Suprapubic skin (tissue), 4 donors: ENCODE measurements at regions not wholly inside any gene's neighbourhood (a gene's known extent, or its start where the extent isn't known, plus 50 kb on each side); places are given as distances from the start of the nearest gene placed in this dataset.
"Not testable (repeated sequence)": the region's sequence is repeated elsewhere in the genome, so short reads cannot be mapped to it uniquely, and the experiment has no call there.

Experiments used
- DNase-seq, 2 donors: peaks; one replicate each; pipeline ENCODE4 v3.0.0-alpha.2; 2019; ENCODE audit warnings: low spot score in 2 of 2
- H3K27ac ChIP-seq: fragments of 200-600 bp; sonication (generic); one replicate; pipeline ENCODE4 v1.5.1; 2019
- H3K27me3 ChIP-seq: fragments of 200-600 bp; sonication (generic); one replicate; pipeline ENCODE4 v1.5.1; 2019
- H3K36me3 ChIP-seq: fragments of 200-600 bp; sonication (generic); one replicate; pipeline ENCODE4 v1.5.1; 2019
- H3K4me1 ChIP-seq: fragments of 200-600 bp; sonication (generic); one replicate; pipeline ENCODE4 v1.5.1; 2019
- H3K4me3 ChIP-seq: fragments of 200-600 bp; sonication (generic); one replicate; pipeline ENCODE4 v1.5.1; 2019; ENCODE audit warnings: mild to moderate bottlenecking
- H3K9me3 ChIP-seq: fragments of 200-600 bp; sonication (generic); one replicate; pipeline ENCODE4 v1.5.1; 2019
- EP300 ChIP-seq: sonication (generic); formaldehyde crosslinking; IDR thresholded peaks from one replicate; pipeline ENCODE4 v1.6.1; 2017; ENCODE audit warnings: antibody characterized with exemption
- POLR2A ChIP-seq, 2 donors: fragments of 450-650 bp; IDR thresholded peaks; one replicate each; pipeline ENCODE4 v1.6.1; 2017; ENCODE audit warnings: antibody characterized with exemption in 2 of 2, mild to moderate bottlenecking in 2 of 2, moderate library complexity in 2 of 2
- POLR2AphosphoS5 ChIP-seq, 3 donors: sonication (generic); formaldehyde crosslinking; IDR thresholded peaks; one replicate each; pipeline ENCODE4 v1.6.1; 2017; ENCODE audit warnings: antibody characterized with exemption in 3 of 3
- WGBS: methylation state at CpG from one replicate; pipeline ENCODE4 v1.1.5; 2018; 5-methylcytosine and 5-hydroxymethylcytosine counted together
- TF ChIP-seq, protein P1 (sequence below), 2 donors: fragments of 200-600 bp in 1 of 2; fragments of 450-650 bp in 1 of 2; sonication (generic) in 1 of 2; IDR thresholded peaks; one replicate each; pipeline ENCODE4 v1.5.1; 2016 to 2019; ENCODE audit warnings: antibody characterized with exemption in 2 of 2, mild to moderate bottlenecking in 1 of 2, moderate library complexity in 1 of 2

DNA sequence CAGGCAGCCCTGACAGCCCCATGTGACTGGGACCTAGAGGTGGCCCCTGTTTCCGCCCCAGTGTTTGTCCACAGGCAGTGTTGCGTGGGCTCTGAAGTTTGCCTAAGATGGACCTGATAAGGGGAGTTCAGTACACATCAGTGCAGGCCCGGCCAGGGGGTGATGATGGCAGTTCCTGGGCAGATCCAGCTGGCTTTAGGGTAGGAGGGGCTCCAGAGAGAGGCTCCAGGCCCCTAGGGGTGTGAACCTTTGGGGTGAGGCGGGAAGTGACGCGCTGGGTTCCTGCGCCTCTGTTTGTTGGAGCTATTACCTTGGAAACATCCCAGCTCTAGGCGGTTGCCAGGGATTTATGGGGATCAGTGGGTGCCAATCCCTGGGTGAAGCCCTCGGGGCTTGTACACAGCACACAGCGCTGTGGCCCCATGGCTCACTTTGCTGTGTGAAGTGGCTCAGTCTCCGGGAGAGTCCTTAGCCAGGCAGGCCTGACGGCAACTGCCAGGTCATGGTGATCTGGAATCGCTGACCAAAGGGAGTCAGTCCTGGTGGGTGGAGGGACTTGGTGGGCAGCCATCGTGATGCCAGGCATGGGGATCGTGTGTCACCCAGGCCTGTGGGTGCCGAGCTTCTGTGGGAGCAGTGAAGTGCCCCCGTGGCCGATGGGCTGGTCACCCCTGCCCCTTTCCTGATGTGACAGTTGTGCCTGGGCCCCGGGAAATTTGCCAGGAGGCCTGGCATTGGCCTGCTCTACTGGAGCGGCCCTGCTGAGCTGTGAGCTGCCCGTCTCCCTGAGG is 146.1 kb downstream of the SEC14L1 start:
- Histone ChIP-seq H3K9me3 (no peaks in the 10 kb centered on the region), H3K27me3 (no peaks in the 10 kb centered on the region), H3K27ac (peak overlapping the region; percentile 92), H3K36me3 (no peaks in the 10 kb centered on the region), H3K4me1 (peaks cover 56% of the 10 kb centered on the region), H3K4me3 (peak overlapping the region; percentile 6)
- TF ChIP-seq POLR2AphosphoS5 (IDR thresholded peaks at IDR 0.05): peak in 2 of 3 donors; percentile 31 to 64
- TF ChIP-seq, protein P1, sequence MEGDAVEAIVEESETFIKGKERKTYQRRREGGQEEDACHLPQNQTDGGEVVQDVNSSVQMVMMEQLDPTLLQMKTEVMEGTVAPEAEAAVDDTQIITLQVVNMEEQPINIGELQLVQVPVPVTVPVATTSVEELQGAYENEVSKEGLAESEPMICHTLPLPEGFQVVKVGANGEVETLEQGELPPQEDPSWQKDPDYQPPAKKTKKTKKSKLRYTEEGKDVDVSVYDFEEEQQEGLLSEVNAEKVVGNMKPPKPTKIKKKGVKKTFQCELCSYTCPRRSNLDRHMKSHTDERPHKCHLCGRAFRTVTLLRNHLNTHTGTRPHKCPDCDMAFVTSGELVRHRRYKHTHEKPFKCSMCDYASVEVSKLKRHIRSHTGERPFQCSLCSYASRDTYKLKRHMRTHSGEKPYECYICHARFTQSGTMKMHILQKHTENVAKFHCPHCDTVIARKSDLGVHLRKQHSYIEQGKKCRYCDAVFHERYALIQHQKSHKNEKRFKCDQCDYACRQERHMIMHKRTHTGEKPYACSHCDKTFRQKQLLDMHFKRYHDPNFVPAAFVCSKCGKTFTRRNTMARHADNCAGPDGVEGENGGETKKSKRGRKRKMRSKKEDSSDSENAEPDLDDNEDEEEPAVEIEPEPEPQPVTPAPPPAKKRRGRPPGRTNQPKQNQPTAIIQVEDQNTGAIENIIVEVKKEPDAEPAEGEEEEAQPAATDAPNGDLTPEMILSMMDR (IDR thresholded peaks at IDR 0.05): no peak
- 49% methylated on average over 21 of the region's 21 CpGs for WGBS
- peak; percentile 88 for DNase-seq

DNA sequence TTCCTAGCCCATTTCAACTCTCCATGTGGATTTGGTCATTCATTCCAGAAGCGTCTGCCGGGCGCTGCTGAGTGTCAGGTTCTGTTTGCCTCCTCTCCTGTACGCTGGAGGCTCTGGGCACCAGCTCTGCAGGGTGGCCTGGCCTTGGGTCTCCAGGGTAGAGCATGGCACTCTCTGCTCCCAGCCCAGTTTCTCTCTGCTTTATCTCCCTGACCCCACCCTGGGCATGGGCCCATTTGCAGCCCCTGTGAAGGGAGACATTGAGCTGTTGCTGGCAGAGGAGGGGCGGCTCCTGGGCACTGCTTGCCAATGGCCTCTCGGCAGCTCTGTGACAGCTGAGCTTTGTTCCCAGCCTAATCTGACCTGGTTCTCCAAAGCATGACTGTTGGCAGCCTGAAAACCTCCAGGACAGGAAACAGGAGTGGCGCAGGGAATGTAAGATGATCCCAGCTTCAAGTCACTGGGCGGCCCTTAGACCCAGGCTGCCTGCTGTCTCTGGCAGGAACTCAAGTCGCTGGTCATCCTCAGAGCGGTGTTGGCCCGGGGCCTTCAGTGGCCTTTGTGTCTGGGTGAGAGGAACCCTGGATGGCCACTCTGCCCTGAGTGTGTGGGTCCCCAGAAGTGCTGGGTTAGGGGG is 146.8 kb downstream of the SEC14L1 start:
- H3K4me1 ChIP-seq: peaks cover 49% of the 10 kb centered on the region
- 38% methylated on average over 8 of the region's 11 CpGs for WGBS
- no peaks in the 10 kb centered on the region for H3K36me3 ChIP-seq
- H3K4me3 ChIP-seq: peak overlapping the region; percentile 6
- TF ChIP-seq POLR2A (IDR thresholded peaks at IDR 0.05) (no peak), POLR2AphosphoS5 (IDR thresholded peaks at IDR 0.05) (no peak), EP300 (no peak)
- TF ChIP-seq, protein P1 (IDR thresholded peaks at IDR 0.05): no peak
- no peaks in the 10 kb centered on the region for H3K9me3 ChIP-seq
- DNase-seq: no peak
- no peaks in the 10 kb centered on the region for H3K27me3 ChIP-seq
- peak overlapping the region; percentile 92 for H3K27ac ChIP-seq

DNA sequence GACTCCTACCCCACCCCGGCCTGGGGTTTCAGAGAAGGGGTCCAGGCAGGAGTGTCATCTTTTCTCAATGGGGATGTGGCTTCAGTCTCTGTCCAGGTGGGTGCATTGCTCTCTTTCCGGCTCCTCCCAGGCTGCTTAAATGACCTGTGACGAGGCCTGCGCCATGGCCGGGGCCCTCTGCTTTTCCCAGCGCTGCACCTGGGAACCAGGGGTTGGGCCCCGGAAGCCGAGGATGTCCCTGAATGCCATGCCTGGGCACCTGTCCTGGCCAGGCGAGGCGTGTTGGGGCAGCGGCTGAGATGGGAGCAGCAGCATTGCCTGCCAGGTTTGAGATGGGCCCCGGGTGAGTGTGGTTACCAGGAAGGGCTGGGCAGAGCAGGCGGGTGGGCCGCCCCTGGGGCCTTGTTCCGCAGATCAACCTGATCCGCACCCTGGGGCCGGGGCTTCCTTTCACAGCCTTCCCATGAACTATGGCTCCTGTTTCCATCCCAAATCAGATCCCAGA is 147.4 kb downstream of the SEC14L1 start:
- Histone ChIP-seq H3K36me3 (no peaks in the 10 kb centered on the region), H3K27me3 (no peaks in the 10 kb centered on the region), H3K4me1 (peaks cover 45% of the 10 kb centered on the region), H3K9me3 (no peaks in the 10 kb centered on the region), H3K27ac (peak overlapping the region; percentile 92), H3K4me3 (peak overlapping the region; percentile 0)
- TF ChIP-seq, protein P1 (IDR thresholded peaks at IDR 0.05): no peak
- no peak for TF ChIP-seq POLR2A (IDR thresholded peaks at IDR 0.05)
- no peak for TF ChIP-seq POLR2AphosphoS5 (IDR thresholded peaks at IDR 0.05)
- TF ChIP-seq EP300: no peak
- DNase-seq: no peak
- WGBS: no CpG with 5 or more reads among the region's 17 CpGs

DNA sequence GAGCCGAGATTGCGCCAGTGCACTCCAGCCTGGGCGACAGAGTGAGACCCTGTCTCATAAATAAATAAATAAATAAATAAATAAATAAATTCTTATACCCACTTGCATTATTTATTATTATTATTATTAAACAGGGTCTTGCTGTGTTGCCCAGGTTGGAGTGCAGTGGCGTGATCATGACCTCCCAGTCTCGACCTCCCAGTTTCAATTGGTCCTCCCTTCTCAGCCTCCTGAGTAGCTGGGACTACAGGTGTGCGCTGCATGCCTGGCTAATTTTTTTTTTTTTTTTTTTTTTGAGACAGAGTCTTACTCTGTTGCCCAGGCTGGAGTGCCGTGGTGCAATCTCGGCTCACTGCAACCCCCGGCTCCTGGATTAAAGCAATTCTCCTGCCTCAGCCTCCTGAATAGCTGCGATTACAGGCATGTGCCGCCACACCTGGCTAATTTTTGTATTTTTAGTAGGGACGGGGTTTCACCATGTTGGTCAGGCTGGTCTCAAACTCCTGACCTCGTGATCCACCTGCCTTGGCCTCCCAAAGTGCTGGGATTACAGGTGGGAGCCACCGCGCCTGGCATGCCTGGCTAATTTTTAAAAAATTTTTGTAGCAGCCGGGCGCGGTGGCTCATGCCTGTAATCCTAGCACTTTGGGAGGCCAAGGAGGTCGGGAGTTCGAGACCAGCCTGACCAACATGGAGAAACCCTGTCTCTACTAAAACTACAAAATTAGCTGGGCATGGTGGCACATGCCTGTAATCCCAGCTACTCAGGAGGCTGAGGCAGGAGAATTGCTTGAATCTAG is 150.2 kb downstream of the SEC14L1 start:
- peaks cover 24% of the 10 kb centered on the region for H3K4me1 ChIP-seq
- H3K27ac ChIP-seq, H3K36me3 ChIP-seq, H3K4me3 ChIP-seq, H3K27me3 ChIP-seq, H3K9me3 ChIP-seq, DNase-seq: not testable (repeated sequence)
- WGBS: 93% methylated on average over 17 of the region's 20 CpGs

DNA sequence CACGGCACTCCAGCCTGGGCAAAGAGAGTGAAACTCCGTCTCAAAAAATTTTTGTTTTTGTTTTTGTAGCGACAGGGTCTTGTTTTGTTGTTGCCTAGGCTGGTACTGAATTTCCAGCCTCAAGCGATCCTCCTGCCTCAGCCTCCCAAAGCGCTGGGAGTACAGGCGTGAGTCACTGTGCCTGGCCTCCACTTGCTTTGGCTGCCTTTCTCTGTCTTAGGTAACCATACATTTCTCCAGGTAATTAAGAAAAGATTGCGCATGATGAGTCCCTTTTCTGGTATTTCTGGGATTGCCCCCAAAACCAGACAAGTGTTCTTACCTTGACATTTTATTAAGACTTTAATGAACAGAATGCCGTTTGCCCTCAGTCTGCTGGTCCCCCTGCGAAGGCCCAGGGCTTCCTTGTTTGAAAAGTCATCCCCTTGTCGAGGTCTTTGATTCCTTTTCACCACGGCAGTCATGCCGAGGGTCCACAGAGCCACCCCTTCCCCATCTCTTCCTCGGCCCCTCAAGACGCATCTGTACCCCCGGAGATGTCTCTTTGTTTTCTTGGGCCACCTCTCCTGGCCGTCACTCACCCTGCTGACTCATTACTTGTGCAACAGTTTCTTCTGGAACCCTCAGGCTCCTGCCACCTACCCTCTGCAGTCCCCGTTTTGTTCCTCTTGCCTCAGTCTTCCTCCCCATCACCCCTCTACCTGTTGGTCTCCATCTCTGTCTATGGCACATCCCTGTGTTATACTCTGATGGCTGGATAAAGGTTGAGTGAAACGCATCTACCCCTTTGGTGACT is 151.0 kb downstream of the SEC14L1 start:
- H3K27me3 ChIP-seq: no peaks in the 10 kb centered on the region
- no peak for DNase-seq
- WGBS: 85% methylated on average over 18 of the region's 18 CpGs
- H3K9me3 ChIP-seq: no peaks in the 10 kb centered on the region
- H3K4me3 ChIP-seq: no peak overlapping the region
- peaks cover 15% of the 10 kb centered on the region for H3K4me1 ChIP-seq
- H3K27ac ChIP-seq: no peak overlapping the region
- TF ChIP-seq POLR2AphosphoS5 (IDR thresholded peaks at IDR 0.05) (no peak), EP300 (no peak), POLR2A (IDR thresholded peaks at IDR 0.05) (no peak)
- TF ChIP-seq, protein P1 (IDR thresholded peaks at IDR 0.05): no peak
- H3K36me3 ChIP-seq: no peaks in the 10 kb centered on the region
